Vagina (tissue), 2 donors: ENCODE measurements at regions not wholly inside any gene's neighbourhood (a gene's known extent, or its start where the extent isn't known, plus 50 kb on each side); places are given as distances from the start of the nearest gene placed in this dataset.

Source experiments
- DNase-seq, 2 donors: peaks; one replicate each; pipeline ENCODE4 v3.0.0-alpha.2; 2017; ENCODE audit errors: extremely low spot score in 2 of 2
- H3K27ac ChIP-seq: fragments of 200-600 bp; sonication (generic); one replicate; pipeline ENCODE4 v1.5.1; 2019
- H3K27me3 ChIP-seq: fragments of 200-600 bp; sonication (generic); one replicate; pipeline ENCODE4 v1.5.1; 2019
- H3K36me3 ChIP-seq, 2 donors: fragments of 200-600 bp; sonication (generic); one replicate each; pipeline ENCODE4 v1.5.1; 2017 to 2019
- H3K4me1 ChIP-seq: fragments of 200-600 bp; sonication (generic); one replicate; pipeline ENCODE4 v1.5.1; 2019
- H3K4me3 ChIP-seq, 2 donors: fragments of 200-600 bp; sonication (generic); 1 replicate in 1 of 2; 2 replicates in 1 of 2; pipeline ENCODE4 v1.5.1; 2016 to 2019
- H3K9me3 ChIP-seq: fragments of 200-600 bp; sonication (generic); one replicate; pipeline ENCODE4 v1.5.1; 2019
- POLR2A ChIP-seq, 2 donors: fragments of 450-650 bp; IDR thresholded peaks; one replicate each; pipeline ENCODE4 v1.6.1; 2017; ENCODE audit warnings: antibody characterized with exemption in 2 of 2, mild to moderate bottlenecking in 2 of 2, moderate library complexity in 2 of 2
- POLR2AphosphoS5 ChIP-seq, 2 donors: sonication (generic); formaldehyde crosslinking; IDR thresholded peaks; one replicate each; pipeline ENCODE4 v1.9.0; 2017; ENCODE audit warnings: antibody characterized with exemption in 2 of 2, mild to moderate bottlenecking in 2 of 2, low read depth in 1 of 2; ENCODE audit not compliant: insufficient read depth in 1 of 2
- intact Hi-C: fragments of 100-400 bp; cut with DNase I; formaldehyde crosslinking; loops from one replicate; pipeline ENCODE4 v1.15.1; 2023
- TF ChIP-seq, protein P1 (sequence below), 3 experiments: fragments of 450-650 bp in 2 of 3; fragments of 200-600 bp in 1 of 3; sonication (generic) in 1 of 3; IDR thresholded peaks; one replicate each; pipeline ENCODE4 v1.5.1; 2017 to 2019; ENCODE audit warnings: antibody characterized with exemption in 3 of 3, mild to moderate bottlenecking in 2 of 3, moderate library complexity in 2 of 3

DNA sequence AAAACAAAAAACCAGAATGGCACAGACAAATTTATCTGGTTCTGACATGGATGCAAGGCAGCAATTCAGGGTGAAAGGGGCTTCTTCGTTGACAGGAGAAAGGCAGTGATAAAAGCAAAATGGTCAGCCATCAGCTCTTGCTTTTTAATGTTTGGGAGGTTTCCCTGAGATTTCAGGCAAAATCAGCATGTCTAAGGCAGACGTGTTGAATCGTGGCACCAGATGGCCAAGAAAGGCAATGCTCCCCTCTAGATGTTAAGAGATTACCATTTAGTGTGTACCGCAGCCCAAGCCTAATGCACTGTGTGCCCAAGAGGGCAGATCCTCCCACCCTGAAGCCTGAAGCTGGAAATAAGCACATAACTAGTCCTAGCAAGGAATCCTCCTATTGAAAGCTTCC, 88.8 kb upstream of the GALNT18 start:
- Histone ChIP-seq H3K4me3 (no peak overlapping the region), H3K27me3 (no peaks in the 10 kb centered on the region), H3K9me3 (no peaks in the 10 kb centered on the region), H3K27ac (no peak overlapping the region), H3K36me3 (no peaks in the 10 kb centered on the region), H3K4me1 (no peaks in the 10 kb centered on the region)
- DNase-seq: no peak
- intact Hi-C loops: no loop called here
- no peak for TF ChIP-seq POLR2A (IDR thresholded peaks at IDR 0.05)
- TF ChIP-seq, protein P1, sequence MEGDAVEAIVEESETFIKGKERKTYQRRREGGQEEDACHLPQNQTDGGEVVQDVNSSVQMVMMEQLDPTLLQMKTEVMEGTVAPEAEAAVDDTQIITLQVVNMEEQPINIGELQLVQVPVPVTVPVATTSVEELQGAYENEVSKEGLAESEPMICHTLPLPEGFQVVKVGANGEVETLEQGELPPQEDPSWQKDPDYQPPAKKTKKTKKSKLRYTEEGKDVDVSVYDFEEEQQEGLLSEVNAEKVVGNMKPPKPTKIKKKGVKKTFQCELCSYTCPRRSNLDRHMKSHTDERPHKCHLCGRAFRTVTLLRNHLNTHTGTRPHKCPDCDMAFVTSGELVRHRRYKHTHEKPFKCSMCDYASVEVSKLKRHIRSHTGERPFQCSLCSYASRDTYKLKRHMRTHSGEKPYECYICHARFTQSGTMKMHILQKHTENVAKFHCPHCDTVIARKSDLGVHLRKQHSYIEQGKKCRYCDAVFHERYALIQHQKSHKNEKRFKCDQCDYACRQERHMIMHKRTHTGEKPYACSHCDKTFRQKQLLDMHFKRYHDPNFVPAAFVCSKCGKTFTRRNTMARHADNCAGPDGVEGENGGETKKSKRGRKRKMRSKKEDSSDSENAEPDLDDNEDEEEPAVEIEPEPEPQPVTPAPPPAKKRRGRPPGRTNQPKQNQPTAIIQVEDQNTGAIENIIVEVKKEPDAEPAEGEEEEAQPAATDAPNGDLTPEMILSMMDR (IDR thresholded peaks at IDR 0.05): no peak
- no peak for TF ChIP-seq POLR2AphosphoS5 (IDR thresholded peaks at IDR 0.05; ENCODE audit: insufficient read depth in 1 of 2, low read depth in 1 of 2)

DNA sequence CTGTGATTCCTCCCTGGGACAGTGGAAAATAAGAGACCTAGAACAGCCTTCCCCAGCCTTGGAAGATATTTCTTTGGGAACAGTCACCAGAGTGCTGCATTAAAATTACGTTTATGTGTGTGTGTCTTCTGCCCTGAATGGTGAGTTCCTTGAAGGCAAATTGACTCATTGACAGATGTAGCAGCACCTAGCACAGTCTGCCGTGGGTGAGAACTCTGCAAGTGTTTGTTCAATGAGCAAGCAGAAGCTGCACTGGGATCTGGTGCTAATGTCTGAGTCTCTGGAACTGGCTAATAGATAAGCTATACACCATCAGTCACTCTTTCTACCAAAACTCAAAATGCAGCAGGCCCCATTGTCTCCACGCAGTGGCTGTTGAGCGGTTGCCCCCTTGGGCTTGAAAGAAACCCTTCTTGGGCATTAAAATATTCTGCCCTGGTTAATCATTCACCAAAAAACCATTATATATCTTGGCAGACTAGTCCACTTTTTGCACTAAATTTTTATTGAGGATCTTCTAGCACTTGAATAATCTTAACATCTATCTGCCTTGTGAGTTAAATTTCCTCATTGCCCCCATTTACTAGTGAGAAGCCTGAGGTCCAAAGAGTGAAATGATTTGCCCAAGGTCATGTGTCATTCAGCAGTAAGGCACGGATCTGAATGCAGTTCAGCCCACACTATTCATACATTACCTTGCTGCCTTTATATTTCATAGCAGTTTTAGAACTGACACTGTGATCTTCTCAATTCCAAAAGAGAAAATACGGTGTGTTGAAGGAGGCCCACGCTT, 87.8 kb upstream of the GALNT18 start:
- intact Hi-C loops: no loop called here
- no peak for DNase-seq
- TF ChIP-seq POLR2A (IDR thresholded peaks at IDR 0.05) (no peak), POLR2AphosphoS5 (IDR thresholded peaks at IDR 0.05; ENCODE audit: insufficient read depth in 1 of 2, low read depth in 1 of 2) (no peak)
- TF ChIP-seq, protein P1 (IDR thresholded peaks at IDR 0.05): no peak
- Histone ChIP-seq H3K27ac (no peak overlapping the region), H3K36me3 (no peaks in the 10 kb centered on the region), H3K27me3 (no peaks in the 10 kb centered on the region), H3K4me3 (no peak overlapping the region), H3K9me3 (no peaks in the 10 kb centered on the region), H3K4me1 (no peaks in the 10 kb centered on the region)

GRCh38 chr11:11708256-11708655, 86.5 kb upstream of the GALNT18 start:
- H3K4me3 ChIP-seq: no peak overlapping the region
- no peak for DNase-seq
- no peaks in the 10 kb centered on the region for H3K9me3 ChIP-seq
- H3K27me3 ChIP-seq: no peaks in the 10 kb centered on the region
- TF ChIP-seq POLR2A (IDR thresholded peaks at IDR 0.05) (no peak), POLR2AphosphoS5 (IDR thresholded peaks at IDR 0.05; ENCODE audit: insufficient read depth in 1 of 2, low read depth in 1 of 2) (no peak)
- TF ChIP-seq, protein P1 (IDR thresholded peaks at IDR 0.05): no peak
- intact Hi-C loops: no loop called here
- no peaks in the 10 kb centered on the region for H3K36me3 ChIP-seq
- no peaks in the 10 kb centered on the region for H3K4me1 ChIP-seq
- H3K27ac ChIP-seq: no peak overlapping the region

DNA sequence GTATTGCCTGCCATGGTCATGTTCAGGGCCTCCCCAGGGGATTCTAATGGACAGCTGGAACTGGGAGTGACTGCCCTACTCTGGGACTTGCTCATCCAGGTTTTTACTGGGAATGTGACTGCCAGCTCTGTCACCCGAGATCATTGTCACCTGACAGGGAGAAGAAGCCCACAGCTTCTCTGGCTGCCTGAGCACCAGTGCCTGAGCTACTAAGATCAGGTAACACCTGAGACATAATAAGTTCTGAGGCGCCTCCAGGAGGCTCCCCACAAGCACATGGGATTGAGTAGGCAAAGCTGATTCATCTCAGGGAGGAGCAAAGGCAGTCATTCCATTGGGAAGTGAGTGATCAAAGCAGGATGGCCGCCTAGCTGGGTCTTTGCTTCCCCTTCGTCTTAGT, 84.2 kb upstream of the GALNT18 start:
- Histone ChIP-seq H3K4me3 (no peak overlapping the region), H3K27ac (no peak overlapping the region), H3K36me3 (no peaks in the 10 kb centered on the region), H3K27me3 (no peaks in the 10 kb centered on the region), H3K9me3 (no peaks in the 10 kb centered on the region), H3K4me1 (no peaks in the 10 kb centered on the region)
- intact Hi-C loops: no loop called here
- TF ChIP-seq POLR2A (IDR thresholded peaks at IDR 0.05) (no peak), POLR2AphosphoS5 (IDR thresholded peaks at IDR 0.05; ENCODE audit: insufficient read depth in 1 of 2, low read depth in 1 of 2) (no peak)
- TF ChIP-seq, protein P1 (IDR thresholded peaks at IDR 0.05): no peak
- no peak for DNase-seq

- no peak overlapping the region for H3K4me3 ChIP-seq
- TF ChIP-seq POLR2AphosphoS5 (IDR thresholded peaks at IDR 0.05; ENCODE audit: insufficient read depth in 1 of 2, low read depth in 1 of 2): no peak
- H3K27ac ChIP-seq: no peak overlapping the region
- no peak for DNase-seq
- H3K36me3 ChIP-seq: no peaks in the 10 kb centered on the region
- intact Hi-C loops: no loop called here
- no peaks in the 10 kb centered on the region for H3K4me1 ChIP-seq
- H3K9me3 ChIP-seq: no peaks in the 10 kb centered on the region
- no peaks in the 10 kb centered on the region for H3K27me3 ChIP-seq
Observed at GRCh38 chr11:11703885-11704284, 82.1 kb upstream of the GALNT18 start.
